ENCODE measurements at regions not wholly inside any gene's neighbourhood (a gene's known extent, or its start where the extent isn't known, plus 50 kb on each side); places are given as distances from the start of the nearest gene placed in this dataset.
"Not testable (repeated sequence)": the region's sequence is repeated elsewhere in the genome, so short reads cannot be mapped to it uniquely, and the experiment has no call there.

DNA sequence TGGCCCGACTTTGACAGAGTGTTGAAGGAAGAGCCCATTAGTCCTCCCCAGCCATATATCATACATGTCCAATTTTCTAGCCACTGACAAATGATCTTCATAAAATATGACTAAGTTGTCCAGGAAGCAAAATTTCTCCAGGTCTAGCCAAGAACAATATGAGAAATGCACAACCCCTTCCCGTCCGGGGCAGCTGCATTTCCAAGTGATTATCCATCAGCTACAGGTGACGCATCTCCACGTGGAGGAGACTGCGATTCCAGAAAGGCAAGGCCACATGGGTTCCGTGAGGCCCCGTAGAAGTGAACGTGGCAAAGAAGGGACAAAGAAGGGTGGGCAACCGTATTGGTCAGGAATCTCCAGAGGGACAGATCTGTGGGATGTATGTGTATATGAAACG lies 118.6 kb downstream of the ATP6V0E2 start:
- not testable (repeated sequence) for DNase-seq (ENCODE audit: low read depth in 4 of 4, low spot score in 2 of 4)

DNA sequence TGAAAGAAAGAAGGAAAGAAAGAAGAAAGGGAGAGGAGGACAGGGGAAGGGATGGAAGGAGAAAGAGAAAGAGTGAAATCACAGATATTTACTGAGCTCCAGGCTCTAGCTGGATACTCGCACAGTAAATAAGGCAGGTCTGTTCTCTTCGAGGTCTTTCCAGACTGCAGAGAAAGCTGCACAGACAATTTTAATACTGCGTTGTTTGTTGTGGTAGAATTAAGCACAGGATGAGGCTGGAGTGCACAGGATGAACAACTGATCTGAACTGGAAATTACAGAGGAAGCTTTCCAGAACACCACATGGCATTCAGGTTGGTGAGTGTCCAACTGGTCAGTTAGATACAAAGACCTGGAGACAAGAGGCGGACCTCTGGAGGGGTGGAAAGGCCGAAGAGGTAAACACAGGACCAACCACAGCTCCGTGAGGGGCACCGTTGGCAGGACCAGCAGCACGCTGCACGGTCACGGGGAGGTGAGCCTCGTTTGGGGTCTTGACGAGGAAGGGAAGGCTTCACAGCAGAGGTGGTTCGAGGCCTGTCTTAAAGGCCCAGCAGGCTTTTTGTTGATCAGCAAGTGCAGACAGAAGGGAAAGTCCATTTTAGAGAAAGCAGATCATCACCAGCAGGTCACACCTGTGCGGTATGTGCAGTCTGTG lies 121.7 kb downstream of the ATP6V0E2 start:
- not testable (repeated sequence) for DNase-seq (ENCODE audit: low read depth in 4 of 4, low spot score in 2 of 4)

DNA sequence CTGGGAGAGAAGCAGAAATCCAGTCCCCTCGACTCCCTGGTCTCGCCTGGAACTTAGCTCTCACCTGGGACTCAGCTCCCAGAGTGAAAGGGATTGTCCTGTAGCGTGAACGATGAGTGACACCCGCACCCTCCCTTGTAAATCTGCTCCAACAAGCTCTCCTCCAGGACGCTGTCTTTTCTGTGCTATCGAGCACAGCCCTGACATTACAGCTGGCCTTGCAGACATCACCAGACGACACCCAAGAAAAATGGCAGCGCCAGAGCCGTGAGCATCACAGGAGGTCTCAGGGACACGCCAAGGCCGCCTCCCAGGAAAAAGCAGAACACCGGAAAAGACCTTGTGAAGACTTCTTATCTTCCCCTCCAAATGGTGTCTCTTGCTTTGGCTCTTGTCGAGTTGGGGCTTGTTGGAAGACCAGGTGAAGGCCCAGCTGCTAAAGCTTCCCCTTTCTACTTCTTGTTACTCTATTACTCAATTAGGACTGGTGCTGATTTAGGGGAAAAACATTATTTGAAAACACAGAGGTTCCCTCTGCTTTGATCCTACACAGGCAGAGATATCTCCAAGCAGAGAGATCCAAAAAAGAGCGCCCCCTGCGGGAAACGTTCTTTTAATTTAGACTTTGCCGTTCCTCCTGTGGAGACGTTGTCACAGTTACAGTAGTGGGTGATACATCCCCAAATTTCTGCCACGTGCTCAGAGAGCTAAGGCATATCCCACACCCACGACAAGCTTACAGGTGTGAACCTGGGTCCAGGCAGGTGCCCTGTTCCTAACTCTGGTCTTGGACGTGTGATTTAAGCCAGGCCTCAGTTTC lies 127.2 kb downstream of the ATP6V0E2 start:
- DNase-seq (ENCODE audit: low read depth in 4 of 4, low spot score in 2 of 4), result not testable (repeated sequence)

DNA sequence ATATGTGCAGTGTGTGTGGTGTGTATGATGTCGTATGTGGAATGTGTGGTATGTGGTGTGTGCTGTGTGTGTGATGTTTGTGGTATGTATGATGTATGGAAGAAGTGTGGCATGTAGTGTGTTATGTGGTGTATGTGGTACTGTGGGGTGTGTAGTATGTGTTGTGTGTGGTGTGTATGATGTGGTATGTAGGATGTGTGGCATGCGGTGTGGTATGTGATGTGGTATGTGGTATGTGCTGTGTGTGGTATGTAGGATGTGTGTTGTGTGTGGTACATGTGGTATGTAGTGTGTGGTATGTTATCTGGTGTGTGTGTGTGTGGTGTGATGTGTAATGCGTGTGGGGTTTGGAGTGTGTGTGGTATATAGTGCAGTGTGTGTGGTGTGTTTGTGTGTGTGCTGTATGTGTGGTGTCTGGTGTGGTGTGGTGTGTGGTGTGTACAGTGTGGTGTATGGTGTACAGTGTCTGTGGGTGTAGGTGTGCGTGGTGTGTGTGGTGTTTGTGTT lies 129.6 kb downstream of the ATP6V0E2 start:
- DNase-seq (ENCODE audit: low read depth in 4 of 4, low spot score in 2 of 4), result no peak

DNA sequence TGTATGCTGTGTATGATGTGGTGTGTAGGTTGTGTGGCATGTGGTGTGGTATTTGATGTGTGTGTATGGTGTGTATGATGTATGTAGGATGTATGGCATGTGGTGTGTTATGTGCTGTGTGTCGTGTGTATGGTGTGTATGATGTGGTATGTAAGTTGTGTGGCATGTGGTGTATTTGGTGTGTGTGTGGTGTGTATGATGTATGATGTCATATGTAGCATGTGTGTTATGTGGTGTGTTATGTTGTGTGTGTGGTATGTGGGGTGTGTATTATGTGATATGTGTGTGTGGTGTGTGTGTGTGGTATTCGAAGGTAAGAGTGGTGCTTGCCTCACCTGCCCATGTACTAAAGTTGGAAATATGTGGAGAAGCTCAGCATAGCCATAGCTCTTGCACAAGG lies 130.2 kb downstream of the ATP6V0E2 start:
- not testable (repeated sequence) for DNase-seq (ENCODE audit: low read depth in 4 of 4, low spot score in 2 of 4)

DNA sequence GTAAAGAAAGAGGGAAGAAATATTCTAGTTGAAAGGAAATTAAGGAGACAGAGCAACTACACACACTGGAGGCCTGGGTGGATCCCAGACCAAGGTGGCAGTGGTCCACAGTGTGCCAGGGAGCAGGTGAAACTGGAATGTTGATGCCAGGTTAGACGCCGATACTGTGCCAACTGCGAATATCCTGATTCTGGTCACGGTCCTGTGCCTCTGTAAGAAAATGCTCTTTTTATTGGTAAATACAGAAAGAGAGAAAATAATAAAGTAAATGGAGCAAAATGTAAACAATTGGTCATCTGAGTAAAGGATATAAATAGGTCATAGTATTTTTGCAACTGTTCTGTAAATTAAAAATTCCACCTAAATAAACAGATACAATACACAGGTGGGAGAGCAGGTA lies 131.1 kb downstream of the ATP6V0E2 start:
- not testable (repeated sequence) for DNase-seq (ENCODE audit: low read depth in 4 of 4, low spot score in 2 of 4)

DNA sequence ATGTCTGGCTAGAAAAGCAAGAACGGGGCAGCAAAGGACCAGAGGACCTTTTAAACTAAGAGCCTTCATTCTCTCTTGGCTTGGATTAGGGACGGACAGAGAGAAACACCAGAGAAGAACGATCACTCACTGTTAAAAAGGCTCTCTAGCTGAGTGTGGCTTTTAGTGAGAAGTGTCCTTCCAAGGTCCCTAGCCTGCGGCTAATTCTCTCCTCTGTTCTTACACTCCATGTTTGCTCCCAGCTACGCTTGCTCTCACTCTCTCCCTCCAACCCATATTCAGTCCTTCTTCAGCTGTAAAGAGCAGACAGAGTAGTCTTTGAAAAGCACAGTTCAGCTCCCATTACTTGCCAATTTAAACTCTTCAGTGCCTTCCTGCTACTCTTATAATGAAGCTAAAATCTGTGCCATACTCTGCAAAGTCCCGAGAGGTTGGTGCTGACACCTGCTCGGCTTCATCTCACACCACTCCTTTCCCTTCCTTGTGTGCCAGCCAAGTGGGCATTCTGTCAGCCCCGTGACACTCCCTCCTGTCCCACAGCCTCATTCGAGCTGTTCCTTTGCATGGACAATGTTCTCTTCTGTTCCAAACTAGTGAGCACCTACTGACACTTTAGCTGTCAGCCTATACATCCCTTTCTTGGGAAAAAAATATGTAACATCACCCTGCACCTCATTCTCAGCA lies 136.0 kb downstream of the ATP6V0E2 start:
- DNase-seq (ENCODE audit: low read depth in 4 of 4, low spot score in 2 of 4), result not testable (repeated sequence)

DNA sequence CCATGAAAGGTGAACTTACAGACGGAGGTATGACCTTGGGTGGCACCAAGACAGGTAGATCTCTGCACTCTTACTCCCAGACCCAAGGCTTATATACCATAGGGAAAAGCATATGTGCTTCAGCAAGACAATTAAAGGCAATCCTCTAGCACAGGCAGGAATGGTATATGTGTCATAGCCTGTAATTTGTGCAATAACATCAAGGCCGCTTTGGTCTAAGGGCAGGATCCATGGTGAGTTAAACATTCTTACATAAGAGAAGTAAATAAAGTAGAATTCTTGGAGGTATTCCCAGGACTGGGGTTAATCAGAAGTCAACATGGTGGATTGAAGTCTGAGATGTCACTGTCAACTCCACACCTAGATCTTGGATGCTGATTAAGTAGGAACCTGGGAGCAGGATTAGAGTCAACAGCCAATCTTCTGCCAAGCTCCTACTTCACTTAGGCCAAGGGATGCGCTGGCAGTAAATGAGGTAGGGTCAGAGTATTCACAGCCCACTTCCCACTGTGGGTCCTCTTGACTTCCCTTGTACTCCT lies 143.0 kb downstream of the ATP6V0E2 start:
- not testable (repeated sequence) for DNase-seq (ENCODE audit: low read depth in 4 of 4, low spot score in 2 of 4)

DNA sequence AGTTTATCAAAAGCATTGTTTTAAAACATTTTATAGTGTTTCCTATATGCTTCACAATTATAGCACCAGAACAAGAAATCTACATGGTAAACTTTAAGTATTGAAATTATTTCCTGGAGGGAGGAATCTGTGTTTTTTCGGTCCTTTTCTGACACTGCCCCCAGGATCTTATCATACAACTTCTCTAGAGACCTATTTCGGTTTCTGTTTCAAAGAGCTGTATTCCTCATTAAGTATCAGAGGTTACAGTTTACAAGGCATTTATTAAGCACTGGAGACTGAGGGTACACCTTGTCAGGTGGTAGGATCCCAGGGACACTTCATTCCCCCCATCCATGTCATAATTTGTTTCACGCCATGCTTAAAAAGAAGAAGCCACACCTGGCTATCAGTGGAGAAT lies 146.4 kb downstream of the ATP6V0E2 start:
- not testable (repeated sequence) for DNase-seq (ENCODE audit: low read depth in 4 of 4, low spot score in 2 of 4)

DNA sequence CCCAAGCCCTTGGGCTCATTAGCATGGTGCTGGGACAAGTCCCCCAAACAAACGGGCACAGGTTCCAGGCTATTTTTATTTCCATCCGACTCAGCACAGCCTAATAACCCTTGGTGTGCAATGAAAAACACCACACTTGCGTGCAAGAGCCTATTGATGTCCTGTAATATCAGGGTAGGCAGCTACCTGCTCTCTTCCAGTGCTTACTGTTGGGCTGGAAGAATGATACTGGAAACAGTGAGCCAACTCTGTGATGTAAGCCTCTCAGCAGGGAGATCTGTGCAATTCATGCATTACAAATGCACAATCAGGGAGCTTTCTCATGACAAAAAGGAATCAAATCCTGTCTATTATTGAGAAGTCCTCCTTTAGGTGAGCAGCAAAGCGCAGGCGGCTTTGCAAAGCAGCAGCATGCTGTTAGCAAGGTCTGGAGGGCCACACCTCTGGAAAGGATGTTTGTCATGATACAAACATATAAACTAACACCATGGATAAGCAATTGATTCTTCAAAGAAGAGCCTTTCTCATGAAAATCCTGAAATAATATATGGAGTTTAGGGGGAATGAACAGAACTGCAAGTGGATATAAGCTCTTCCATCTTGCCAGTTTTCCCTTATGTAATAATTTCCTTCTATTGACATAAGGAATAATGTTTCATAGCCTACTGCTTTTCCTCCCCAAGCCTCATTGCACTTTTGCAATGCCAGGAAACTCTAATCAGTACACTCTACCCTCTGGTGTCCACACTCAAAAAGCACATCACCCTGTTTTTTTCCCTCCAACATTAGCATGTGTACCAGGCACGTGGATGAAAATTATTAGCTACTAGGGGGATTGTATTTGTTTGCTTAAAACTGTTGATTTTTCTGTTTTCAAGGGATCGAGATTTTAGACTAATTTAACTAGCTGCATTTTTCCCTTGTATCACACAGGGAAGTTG lies 151.1 kb downstream of the ATP6V0E2 start:
- DNase-seq (ENCODE audit: low read depth in 4 of 4, low spot score in 2 of 4), result not testable (repeated sequence)

DNA sequence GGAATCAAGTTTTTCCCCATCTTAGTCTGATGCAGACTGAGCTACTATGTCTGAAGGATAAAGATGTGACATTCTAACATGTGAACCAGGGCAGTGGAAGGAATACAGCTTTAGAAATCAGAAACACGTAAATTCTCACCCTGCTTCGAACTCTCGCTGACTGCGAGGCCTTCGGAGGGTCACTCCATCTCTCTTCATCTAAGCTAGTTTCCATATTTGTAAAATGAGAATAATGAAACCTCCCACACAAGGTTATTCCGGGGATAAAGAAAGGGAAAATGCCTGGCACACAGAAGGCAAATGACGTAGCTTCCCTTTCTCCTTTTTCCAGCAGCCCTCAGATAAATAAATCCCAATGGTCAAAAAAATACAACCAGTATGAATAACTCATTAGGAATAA lies 152.0 kb downstream of the ATP6V0E2 start:
- DNase-seq (ENCODE audit: low read depth in 4 of 4, low spot score in 2 of 4), result not testable (repeated sequence)

DNA sequence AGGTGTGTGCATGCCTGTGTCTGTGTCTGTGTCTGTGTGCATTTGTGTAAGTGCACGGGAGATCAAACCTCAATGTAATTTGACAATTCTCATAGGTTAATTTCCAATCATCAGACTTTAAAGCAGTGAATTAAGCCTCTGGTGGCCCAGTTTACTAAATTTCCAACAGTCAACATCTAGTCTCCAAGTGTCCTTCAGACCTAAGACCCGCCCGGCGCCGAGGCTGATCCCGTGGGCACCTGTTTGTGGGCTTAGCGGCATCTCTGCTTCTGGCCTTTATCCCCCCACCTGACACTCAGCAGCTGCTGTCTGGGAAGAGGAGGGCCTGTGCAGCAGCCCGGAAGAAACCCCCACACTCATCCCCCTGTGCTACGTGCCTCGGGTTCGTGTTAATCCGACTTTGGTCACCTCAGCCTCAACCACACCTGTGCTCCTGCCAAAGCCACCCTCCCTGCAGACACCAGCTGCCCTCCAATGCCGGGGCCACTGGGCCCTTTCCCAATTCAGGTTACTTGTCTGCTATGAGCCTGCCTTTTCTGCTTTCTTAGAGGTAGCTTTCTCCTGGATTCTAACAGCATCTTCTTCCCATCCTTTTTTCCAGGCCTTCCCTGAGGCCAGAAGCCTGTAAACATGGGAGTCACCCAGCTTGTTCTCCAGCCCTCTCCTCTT lies 154.7 kb downstream of the ATP6V0E2 start:
- DNase-seq (ENCODE audit: low read depth in 4 of 4, low spot score in 2 of 4), result not testable (repeated sequence)

DNA sequence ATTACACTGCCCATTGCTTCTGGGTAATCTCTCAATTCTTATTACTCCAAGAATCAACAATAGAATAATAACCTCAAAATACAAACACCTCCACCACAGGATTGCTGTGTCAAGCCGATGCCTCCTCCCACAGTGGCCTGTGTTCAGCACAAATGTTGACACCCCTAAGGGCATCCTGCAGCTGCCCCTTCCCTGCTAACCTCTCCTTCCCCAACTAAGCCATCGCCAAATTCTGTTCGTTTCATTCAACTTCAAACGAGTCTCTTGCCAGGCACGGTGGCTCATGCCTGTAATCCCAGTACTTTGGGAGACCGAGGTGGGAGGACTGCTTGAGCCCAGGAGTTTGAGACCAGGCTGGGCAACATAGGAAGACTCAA lies 155.2 kb downstream of the ATP6V0E2 start:
- not testable (repeated sequence) for DNase-seq (ENCODE audit: low read depth in 4 of 4, low spot score in 2 of 4)

DNA sequence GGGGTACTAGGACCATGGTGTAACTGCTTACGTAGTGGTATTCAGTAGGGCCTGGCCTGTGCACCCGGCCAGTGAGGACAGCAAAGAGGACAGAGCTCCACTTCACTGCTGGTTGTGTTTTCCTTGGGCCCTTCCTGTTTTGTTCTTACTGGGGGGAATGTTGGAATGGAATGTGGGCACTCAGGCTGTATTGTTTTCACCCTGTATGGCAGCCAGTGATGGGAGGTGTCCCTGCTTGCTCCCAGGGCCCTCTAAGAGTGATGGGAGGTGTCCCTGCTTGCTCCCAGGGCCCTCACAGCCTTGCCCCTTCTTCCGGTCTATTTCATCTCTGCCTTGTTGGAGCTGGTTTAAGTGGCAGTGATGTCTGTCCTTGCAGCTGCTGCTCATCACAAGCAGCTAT lies 158.0 kb downstream of the ATP6V0E2 start:
- DNase-seq (ENCODE audit: low read depth in 4 of 4, low spot score in 2 of 4), result not testable (repeated sequence)

DNA sequence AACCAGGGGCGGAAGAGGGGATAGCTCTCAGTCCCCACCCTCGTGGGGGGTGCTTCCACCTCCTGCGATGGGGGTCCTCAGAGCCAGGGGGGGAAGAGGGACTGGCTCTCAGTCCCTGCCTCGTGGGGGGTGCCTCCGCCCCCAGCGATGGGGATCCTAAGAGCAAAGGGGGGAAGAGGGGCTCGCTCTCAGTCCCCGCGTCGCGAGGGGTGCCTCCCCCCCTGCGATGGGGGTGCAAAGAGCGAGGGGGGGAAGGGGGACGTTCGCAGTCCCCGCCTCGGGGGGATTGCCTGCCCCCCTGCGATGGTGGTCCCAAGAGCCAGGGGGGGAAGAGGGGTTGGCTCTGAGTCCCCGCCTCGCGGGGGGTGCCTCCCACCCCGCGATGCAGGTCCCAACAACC lies 159.9 kb downstream of the ATP6V0E2 start:
- DNase-seq (ENCODE audit: low read depth in 4 of 4, low spot score in 2 of 4), result not testable (repeated sequence)

DNA sequence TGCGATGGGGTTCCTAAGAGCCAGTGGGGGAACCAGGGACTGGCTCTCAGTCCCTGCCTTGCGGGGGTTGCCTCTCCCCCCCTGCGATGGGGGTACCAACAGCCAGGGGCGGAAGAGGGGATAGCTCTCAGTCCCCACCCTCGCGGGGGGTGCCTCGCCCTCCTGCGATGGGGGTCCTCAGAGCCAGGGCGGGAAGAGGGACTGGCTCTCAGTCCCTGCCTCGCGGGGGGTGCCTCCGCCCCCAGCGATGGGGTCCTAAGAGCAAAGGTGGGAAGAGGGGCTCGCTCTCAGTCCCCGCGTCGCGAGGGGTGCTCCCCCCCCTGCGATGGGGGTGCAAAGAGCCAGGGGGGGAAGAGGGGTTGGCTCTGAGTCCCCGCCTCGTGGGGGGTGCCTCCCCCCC lies 162.0 kb downstream of the ATP6V0E2 start:
- DNase-seq (ENCODE audit: low read depth in 4 of 4, low spot score in 2 of 4), result not testable (repeated sequence)

DNA sequence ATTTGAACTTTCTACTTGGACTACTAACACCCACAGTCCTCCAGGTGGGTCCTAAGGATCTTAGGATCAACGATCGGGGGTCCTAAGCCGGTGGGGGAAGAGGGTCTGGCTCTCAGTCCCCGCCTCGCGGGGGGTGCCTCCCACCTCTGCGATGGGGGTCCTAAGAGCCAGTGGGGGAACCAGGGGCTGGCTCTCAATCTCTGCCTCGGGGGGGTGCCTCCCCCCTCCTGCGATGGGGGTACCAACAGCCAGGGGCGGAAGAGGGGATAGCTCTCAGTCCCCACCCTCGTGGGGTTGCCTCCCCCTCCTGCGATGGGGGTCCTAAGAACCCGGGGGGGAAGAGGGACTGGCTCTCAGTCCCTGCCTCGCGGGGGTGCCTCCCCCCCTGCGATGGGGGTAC lies 165.3 kb downstream of the ATP6V0E2 start:
- DNase-seq (ENCODE audit: low read depth in 4 of 4, low spot score in 2 of 4), result not testable (repeated sequence)

DNA sequence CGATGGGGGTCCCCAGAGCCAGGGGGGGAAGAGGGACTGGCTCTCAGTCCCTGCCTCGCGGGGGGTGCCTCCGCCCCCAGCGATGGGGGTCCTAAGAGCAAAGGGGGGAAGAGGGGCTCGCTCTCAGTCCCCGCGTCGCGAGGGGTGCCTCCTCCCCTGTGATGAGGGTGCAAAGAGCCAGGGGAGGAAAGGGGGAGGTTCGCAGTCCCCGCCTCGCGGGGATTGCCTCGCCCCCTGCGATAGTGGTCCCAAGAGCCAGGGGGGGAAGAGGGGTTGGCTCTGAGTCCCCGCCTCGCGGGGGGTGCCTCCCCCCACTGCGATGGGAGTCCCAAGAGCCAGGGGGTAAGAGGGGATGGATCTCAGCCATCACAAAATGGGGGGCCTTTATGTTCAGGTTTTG lies 168.5 kb downstream of the ATP6V0E2 start:
- DNase-seq (ENCODE audit: low read depth in 4 of 4, low spot score in 2 of 4), result not testable (repeated sequence)

DNA sequence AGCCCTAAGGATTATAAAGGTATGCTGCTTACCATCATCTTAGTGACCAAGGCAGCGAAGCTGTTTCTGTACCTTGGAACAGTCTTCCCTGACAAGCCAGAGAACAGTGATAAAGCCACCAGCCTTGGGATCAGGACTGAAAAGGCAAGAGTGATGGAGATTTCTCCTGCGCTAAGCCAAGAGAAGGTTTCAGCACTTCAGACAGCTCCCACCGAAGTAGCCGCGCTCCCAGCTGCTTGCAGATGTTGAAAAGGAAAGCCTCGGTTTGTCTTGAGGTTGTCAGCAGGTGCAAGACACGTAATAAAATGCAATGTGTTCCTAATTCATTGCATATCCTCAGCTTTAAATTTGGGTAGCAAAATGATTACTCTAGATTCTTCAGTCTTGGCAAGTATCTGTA lies 171.0 kb downstream of the ATP6V0E2 start:
- peak in 2 of 4 donors; percentile 45 to 69 for DNase-seq (ENCODE audit: low read depth in 4 of 4, low spot score in 2 of 4)
